ENCODE measurements at regions not wholly inside any gene's neighbourhood (a gene's known extent, or its start where the extent isn't known, plus 50 kb on each side); places are given as distances from the start of the nearest gene placed in this dataset.
"Not testable (repeated sequence)": the region's sequence is repeated elsewhere in the genome, so short reads cannot be mapped to it uniquely, and the experiment has no call there.

DNA sequence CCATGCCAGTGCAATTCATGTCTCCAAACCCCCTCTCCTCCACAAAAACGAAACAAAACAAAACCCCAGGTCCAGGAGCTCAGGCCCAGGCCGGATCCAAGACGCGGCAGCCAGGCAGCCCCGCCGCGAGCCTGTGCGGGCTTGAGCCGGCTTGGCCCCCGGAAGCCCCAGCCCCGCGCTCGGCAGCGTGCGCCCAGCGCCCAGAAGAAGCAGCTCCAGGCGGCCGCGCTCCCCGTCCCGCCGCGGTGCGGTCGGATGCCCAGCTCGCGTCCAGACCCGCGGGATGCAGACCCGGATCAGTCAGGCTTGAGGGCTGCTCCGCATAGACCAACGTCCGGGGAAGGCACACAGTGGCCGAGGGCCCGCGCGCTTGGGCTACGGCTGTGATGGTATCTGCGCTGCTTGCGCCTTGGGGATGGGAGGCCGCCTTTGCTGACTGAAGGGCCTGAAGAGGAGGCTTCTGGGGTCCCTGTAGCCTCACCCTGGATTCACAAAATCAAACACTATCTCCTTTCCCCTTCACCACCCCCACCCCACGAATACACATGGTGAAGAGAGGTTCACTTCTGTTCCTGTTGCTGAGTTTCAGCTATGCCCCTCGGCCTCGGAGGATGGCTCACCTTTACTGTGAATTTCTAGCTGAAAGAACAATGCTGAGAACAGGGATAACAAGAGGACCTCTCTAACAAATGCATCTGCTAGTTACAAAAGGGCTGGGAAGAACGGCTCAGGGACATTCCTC is 79.9 kb upstream of the EN2 start:
- DNase-seq, result no peak

DNA sequence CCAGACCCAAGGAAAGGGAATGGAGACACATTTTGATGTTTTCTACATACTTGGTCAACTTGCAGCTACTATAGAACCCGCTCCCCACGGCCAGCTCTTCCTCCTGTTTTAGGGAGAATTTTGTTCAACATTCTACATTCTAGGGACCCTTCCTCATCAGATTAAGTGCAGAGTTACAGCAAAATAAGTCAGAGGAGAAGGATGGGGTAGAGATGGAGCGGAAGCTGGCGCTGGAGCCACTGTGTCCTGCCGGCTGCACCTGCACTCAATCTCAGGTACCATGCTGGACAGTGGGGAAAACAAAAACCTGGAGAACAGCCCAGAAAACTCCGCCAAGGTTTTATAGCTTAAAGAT is 79.4 kb upstream of the EN2 start:
- DNase-seq, result no peak

- DNase-seq, result no peak
These were observed 78.7 kb upstream of the EN2 start for GRCh38 chr7:155378959-155379871.

DNA sequence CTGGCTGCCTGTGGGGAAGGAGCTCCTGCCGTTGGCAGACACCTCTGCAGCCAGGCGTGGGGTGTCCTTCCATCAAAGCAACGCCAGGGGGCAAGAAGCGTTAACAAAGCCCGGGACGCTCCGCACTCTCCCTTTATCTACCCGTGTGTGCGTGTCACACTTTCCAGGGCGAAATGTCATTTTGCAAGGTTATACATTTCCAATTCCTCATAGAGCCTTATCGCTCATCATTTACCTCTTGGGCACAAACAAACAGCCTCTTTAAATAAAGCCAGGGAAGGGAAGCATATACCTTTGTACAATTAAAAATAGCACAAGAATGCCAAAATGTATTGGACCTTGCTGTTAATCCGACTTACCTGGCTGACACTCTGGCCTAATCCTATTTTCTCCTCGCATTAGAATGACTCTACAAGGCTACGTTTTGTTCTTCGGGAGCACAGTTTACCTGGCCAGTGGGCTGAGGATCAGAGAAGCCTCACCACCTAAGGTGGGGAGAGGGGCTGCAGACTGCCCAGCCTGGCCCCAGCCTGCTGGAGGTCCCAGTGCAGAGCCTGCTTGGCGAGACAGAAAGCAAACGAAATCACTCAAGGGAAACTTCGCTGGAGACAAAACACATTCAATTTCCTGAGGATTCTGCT is 77.6 kb upstream of the EN2 start:
- DNase-seq, result peak; percentile 79

- DNase-seq, result no peak
These were observed 76.7 kb upstream of the EN2 start for GRCh38 chr7:155380976-155381851.

DNA sequence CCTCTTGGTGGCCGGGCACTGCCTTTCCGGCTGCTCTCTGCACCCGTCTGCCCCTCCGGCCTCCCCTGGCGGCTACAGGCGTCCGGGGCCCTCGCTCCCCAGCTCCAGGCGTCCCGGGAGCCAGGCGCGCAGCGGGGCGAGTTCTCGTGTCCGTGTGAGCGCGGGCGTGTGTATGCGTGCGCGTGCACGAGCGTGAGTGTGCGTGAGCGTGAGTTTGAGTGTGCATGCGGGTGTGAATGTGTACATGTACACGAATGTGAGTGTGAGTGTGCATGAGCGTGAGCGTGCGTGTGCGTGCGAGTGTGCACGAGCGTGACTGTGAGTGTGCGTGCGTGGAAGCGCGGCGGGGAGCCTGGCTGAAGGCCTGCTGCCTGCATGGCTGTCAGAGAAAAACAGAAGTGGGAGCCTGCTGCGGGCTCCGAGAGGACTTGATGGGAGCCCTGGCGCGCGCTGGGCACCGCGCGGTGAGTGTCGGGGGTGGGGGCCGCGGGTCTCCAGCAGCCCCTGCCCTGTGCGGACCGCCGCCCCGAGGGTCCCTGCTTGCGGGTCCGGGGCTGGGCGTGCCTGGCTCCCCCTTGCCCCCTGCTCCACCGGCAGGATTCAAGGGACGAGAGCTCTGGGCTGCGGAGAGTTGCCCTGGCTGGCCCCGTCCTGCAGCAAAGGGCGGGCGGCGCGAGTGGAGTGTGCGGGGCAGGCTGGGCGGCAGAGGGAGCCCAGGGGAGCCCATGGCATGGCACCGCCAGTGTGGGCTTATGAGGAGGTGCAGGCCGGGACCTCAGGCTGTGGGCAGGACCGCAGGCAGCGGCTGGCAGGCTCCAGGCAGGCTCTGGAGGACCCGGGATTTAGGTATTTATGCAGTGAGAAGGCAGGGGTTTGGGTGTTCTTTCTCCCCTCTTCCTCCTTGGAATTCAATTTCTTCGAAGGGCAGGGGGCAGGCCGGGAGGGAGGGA is 75.8 kb upstream of the EN2 start:
- no peak for DNase-seq

- no peak for DNase-seq
These were observed 75.1 kb upstream of the EN2 start for GRCh38 chr7:155382802-155383171.

GRCh38 chr7:155383756-155384491 is 74.0 kb upstream of the EN2 start:
- no peak for DNase-seq

DNA sequence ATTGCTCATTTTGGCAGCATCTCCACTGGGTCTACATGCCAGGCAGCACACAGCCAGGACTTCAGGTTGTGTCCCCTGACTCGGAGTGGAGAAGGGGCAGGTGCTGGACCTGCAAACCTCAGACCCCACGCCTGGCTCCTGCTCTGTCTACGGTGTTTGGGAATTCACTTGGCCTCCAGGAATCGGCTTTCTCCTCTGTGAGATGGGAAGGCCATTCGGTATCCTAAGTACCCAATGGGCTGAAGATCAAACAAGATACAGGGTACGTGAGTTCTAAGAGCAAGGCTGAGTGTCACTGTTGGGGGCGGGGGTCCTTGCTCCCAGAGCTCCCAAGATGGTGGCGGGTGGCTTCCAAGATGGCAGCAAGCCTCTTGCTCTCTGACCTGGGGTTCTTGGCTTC is 73.2 kb upstream of the EN2 start:
- no peak for DNase-seq

DNA sequence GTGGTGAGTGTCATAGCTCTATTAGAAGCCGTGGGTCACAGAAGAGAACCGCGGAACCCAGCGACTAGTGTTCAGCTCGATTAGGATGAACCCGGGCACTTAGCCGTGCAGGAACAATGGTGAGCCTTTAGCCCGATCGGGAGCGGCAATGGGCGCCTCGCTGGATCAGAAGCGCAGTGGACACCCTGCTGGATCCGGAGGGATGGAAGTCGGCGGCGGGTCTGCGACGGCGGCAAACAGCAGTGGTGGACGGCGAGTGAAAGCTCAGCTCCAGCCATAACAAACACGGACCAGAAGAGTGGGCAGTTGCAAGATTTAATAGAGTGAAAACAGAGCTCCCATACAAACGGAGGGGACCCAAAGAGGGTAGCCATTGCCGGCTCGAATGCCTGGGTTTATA is 72.7 kb upstream of the EN2 start:
- DNase-seq, result not testable (repeated sequence)

GRCh38 chr7:155386608-155387007 is 71.3 kb upstream of the EN2 start:
- no peak for DNase-seq

GRCh38 chr7:155387066-155387620 is 70.8 kb upstream of the EN2 start:
- no peak for DNase-seq

DNA sequence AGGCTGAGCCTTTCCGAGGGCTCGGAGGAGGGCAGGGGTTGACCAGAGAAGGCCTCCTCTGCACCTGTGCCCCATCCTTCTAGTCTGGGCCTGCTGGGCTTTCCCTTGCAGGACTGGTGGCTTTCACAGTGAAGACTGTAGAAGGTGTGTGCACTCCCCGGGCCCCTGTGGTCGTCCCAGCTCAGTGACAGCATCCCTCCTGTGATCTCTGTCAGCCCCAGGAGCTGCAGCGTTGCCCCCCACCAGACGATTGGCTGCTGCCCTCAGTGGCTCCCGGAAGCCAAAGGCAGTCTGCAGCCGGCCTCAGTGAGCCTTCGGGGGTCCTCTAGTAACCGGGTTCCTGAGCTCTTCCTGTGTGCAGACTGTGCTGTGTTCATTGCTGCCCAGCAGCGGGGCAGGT is 69.4 kb upstream of the EN2 start:
- no peak for DNase-seq

- no peak for DNase-seq
These were observed 66.5 kb upstream of the EN2 start for GRCh38 chr7:155391414-155391813.

DNA sequence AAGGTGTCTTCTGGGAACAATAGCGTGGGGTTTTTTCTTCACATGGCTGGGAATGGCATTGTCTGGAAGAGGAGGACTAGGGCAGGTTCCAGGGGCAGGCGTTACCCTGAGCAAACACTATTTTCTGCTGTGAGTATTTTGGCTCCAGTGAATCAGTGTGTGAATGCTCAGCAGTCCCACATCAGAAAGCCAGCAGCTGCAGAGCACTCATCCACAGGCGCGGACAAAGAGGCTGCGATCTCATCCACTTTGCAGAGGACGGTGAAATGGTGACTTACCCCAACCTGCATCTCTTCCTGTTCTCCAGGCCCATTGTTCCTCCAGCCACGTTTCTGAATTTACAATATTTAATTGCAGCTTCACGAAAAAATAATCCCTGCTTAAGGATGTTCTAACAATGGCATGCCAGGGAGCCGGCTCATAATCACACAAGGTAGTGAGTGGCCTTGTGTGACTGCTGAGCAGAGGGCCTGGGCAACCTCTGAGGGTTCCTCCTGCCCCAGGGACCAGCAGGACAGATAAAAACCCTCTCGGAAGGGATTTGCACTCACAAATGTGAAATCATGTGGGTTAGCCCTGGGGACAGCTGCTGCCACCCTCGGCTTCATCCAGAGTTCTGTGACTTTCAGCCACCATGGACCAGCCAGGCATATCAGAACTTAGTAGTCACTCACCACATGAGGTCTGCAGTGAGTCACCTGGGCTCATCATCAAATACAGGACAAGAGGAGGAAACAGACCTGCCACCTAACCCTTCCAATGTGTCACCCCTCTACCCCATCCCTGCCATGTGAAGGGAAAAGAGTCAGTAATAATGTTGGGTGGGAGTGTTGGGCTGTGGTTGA is 65.0 kb upstream of the EN2 start:
- DNase-seq, result no peak

- no peak for DNase-seq
These were observed 63.5 kb upstream of the EN2 start for GRCh38 chr7:155394413-155394812.

- peak; percentile 18 for DNase-seq
These were observed 62.6 kb upstream of the EN2 start for GRCh38 chr7:155395176-155395797.

DNA sequence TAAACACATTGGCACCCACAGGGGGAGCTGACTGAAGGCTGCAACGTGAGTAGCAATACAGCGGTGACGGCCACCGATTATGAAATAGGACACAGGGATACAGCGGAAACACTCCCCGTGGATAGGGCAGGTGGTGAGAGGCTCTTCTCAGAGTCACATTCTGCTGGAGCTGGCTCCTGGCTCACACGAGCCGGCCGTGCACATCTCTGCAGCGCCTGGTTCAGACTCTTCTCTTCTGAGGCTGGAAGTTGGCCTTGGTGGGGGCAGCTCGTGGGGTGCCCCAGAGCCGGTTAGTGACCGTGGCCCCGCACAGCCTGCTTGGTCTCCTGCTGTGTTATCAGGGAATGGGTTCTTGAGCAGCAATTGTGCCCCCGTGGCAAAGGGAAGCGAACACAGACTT is 61.3 kb upstream of the EN2 start:
- DNase-seq, result no peak
